HepG2 (cell line): ENCODE measurements at regions not wholly inside any gene's neighbourhood (a gene's known extent, or its start where the extent isn't known, plus 50 kb on each side); places are given as distances from the start of the nearest gene placed in this dataset.

Source experiments
- ASH2L ChIP-seq: fragments of 300-600, 200-600 bp; sonication (generic); IDR thresholded peaks from 2 replicates; pipeline ENCODE4 v1.7.0; 2017; ENCODE audit warnings: low read depth, mild to moderate bottlenecking, moderate library complexity, mixed read lengths, low read length; ENCODE audit not compliant: insufficient read length
- CTCF ChIP-seq: sonication (generic); formaldehyde crosslinking; IDR thresholded peaks from 2 replicates; pipeline ENCODE4 v1.5.0; 2020; ENCODE audit warnings: mild to moderate bottlenecking, missing genetic modification reagents, moderate library complexity
- E2F1 ChIP-seq: sonication (generic); formaldehyde crosslinking; IDR thresholded peaks from 2 replicates; pipeline ENCODE4 v1.5.0; 2020; ENCODE audit warnings: missing genetic modification reagents
- EP300 ChIP-seq, 3 experiments: sonication (generic) in 1 of 3; formaldehyde crosslinking in 1 of 3; IDR thresholded peaks; 2 replicates each; pipeline versions ENCODE4 v1.5.1 to v1.6.1; 2011 to 2020; ENCODE audit warnings: low read depth in 2 of 3, low read length in 2 of 3, borderline replicate concordance in 1 of 3, improper control_type of control experiment in 1 of 3, mild to moderate bottlenecking in 1 of 3, missing genetic modification reagents in 1 of 3, moderate library complexity in 1 of 3
- HNF4G ChIP-seq, 2 experiments: sonication (generic) in 1 of 2; formaldehyde crosslinking in 1 of 2; IDR thresholded peaks; 2 replicates each; pipeline versions ENCODE4 v1.4.0 to v1.6.1; 2011 to 2020; ENCODE audit warnings: borderline replicate concordance in 2 of 2, low read depth in 2 of 2, mild to moderate bottlenecking in 2 of 2, low read length in 1 of 2, missing genetic modification reagents in 1 of 2, moderate library complexity in 1 of 2
- MEF2D ChIP-seq: sonication (generic); formaldehyde crosslinking; IDR thresholded peaks from 2 replicates; pipeline ENCODE4 v1.5.1; 2020; ENCODE audit warnings: mild to moderate bottlenecking, missing genetic modification reagents
- MYNN ChIP-seq: sonication (generic); formaldehyde crosslinking; IDR thresholded peaks from 2 replicates; pipeline ENCODE4 v1.4.0; 2020; ENCODE audit warnings: mild to moderate bottlenecking, low read depth, missing genetic modification reagents
- RFX5 ChIP-seq: IDR thresholded peaks from 2 replicates; pipeline ENCODE4 v1.6.1; 2011; ENCODE audit warnings: low read depth, low read length, improper control_type of control experiment
- SAFB2 ChIP-seq: sonication (generic); formaldehyde crosslinking; IDR thresholded peaks from 2 replicates; pipeline ENCODE4 v1.5.1; 2020; ENCODE audit warnings: missing genetic modification reagents, low read depth, mild to moderate bottlenecking, borderline replicate concordance

GRCh38 chr21:23067672-23068071 lies 2069.5 kb downstream of the NCAM2 start:
- TF ChIP-seq SAFB2 (CRISPR knock-in tag) (no peak), MEF2D (CRISPR knock-in tag) (no peak), CTCF (no peak), EP300 (IDR thresholded peaks at IDR 0.05; ENCODE audit: low read depth in 2 of 2, low read length in 2 of 2) (no peak), EP300 (CRISPR knock-in tag; IDR thresholded peaks at IDR 0.05; ENCODE audit: borderline replicate concordance) (no peak), ASH2L (no peak), E2F1 (CRISPR knock-in tag) (no peak), HNF4G (IDR thresholded peaks at IDR 0.05; ENCODE audit: borderline replicate concordance, low read depth, low read length) (no peak), HNF4G (CRISPR knock-in tag; IDR thresholded peaks at IDR 0.05; ENCODE audit: borderline replicate concordance, low read depth) (no peak), MYNN (CRISPR knock-in tag) (no peak), RFX5 (no peak)
